GM19467 (cell line): ENCODE measurements at regions not wholly inside any gene's neighbourhood (a gene's known extent, or its start where the extent isn't known, plus 50 kb on each side); places are given as distances from the start of the nearest gene placed in this dataset.
"Not testable (repeated sequence)": the region's sequence is repeated elsewhere in the genome, so short reads cannot be mapped to it uniquely, and the experiment has no call there.

Experiments
- ATAC-seq: cut with Tn5 transposase; IDR thresholded peaks from one replicate; pipeline ENCODE4 v1.9.1; 2021; ENCODE audit warnings: mild to moderate bottlenecking, moderate library complexity; ENCODE audit not compliant: unreplicated experiment

- no peak for ATAC-seq
These were observed 176.9 kb upstream of the DEPDC1 start for GRCh38 chr1:68673771-68674170.

GRCh38 chr1:68675336-68675735 lies 178.5 kb upstream of the DEPDC1 start:
- no peak for ATAC-seq

- no peak for ATAC-seq
These were observed 180.9 kb upstream of the DEPDC1 start for GRCh38 chr1:68677684-68678351.

GRCh38 chr1:68696221-68696620 lies 199.3 kb upstream of the DEPDC1 start:
- ATAC-seq, result no peak

- ATAC-seq, result no peak
These were observed 207.1 kb upstream of the DEPDC1 start for GRCh38 chr1:68703921-68704354.

GRCh38 chr1:68704800-68705443 lies 208.0 kb upstream of the DEPDC1 start:
- ATAC-seq, result no peak

GRCh38 chr1:68705466-68705865 lies 208.6 kb upstream of the DEPDC1 start:
- ATAC-seq, result no peak

GRCh38 chr1:68706639-68707317 lies 209.9 kb upstream of the DEPDC1 start:
- no peak for ATAC-seq

- no peak for ATAC-seq
These were observed 220.4 kb upstream of the DEPDC1 start for GRCh38 chr1:68717330-68717729.

GRCh38 chr1:68720476-68720875 lies 223.6 kb upstream of the DEPDC1 start:
- ATAC-seq, result no peak

- ATAC-seq, result no peak
These were observed 226.9 kb upstream of the DEPDC1 start for GRCh38 chr1:68723791-68724190.

- no peak for ATAC-seq
These were observed 228.3 kb upstream of the DEPDC1 start for GRCh38 chr1:68725001-68725752.

- not testable (repeated sequence) for ATAC-seq
These were observed 242.6 kb upstream of the DEPDC1 start for GRCh38 chr1:68739486-68739885.

GRCh38 chr1:68745011-68745410 lies 248.1 kb upstream of the DEPDC1 start:
- no peak for ATAC-seq

- ATAC-seq, result no peak
These were observed 248.6 kb upstream of the DEPDC1 start for GRCh38 chr1:68745451-68745850.

GRCh38 chr1:68746378-68746777 lies 249.5 kb upstream of the DEPDC1 start:
- no peak for ATAC-seq

- no peak for ATAC-seq
These were observed 254.8 kb upstream of the DEPDC1 start for GRCh38 chr1:68751723-68752122.

- ATAC-seq, result no peak
These were observed 261.9 kb upstream of the DEPDC1 start for GRCh38 chr1:68758666-68759209.

GRCh38 chr1:68767941-68768340 lies 271.1 kb upstream of the DEPDC1 start:
- no peak for ATAC-seq

GRCh38 chr1:68770817-68771216 lies 273.9 kb upstream of the DEPDC1 start:
- no peak for ATAC-seq

GRCh38 chr1:68777851-68778250 lies 281.0 kb upstream of the DEPDC1 start:
- no peak for ATAC-seq
